GM19397 (cell line): ENCODE measurements at regions not wholly inside any gene's neighbourhood (a gene's known extent, or its start where the extent isn't known, plus 50 kb on each side); places are given as distances from the start of the nearest gene placed in this dataset.
A peak's percentile ranks its signal among the peaks of the same experiment; 100 is the strongest.
"Not testable (repeated sequence)": the region's sequence is repeated elsewhere in the genome, so short reads cannot be mapped to it uniquely, and the experiment has no call there.

Experiments used
- ATAC-seq: cut with Tn5 transposase; IDR thresholded peaks from one replicate; pipeline ENCODE4 v1.9.1; 2021; ENCODE audit warnings: mild to moderate bottlenecking, moderate library complexity; ENCODE audit not compliant: unreplicated experiment

DNA sequence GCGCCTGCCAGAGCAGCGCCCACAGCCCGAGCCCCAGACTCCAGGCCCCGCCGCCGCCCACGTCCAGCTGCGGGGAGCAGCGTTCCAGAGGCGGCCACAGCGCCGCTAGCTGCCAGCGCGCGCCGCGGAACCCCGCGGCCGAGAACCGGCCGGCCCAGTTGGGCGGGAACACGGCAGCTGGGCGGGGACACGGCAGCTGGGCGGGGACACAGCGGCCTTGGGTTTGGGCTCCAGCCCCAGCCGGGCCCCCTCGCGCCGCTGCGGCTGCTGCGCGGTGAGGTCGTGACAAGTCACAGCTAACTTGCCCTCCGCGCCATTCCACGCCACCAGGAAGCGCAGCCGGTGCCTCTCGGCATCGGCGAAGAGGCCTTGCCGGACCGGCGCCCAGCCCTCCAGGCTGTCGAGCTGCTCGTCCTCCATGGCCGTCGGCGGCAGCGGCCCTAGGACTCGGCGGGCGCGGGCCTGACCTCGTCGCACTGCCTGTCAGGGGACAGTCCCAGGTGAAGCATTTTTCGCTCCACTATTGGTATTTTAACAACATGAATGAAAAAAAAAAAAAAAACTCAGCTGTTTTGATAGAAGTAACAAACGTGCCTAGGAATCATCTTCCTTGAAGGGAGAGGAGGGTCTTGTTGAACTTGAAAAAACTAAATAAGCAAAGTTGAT is 56.6 kb upstream of the GOLGA8N start:
- peak; percentile 77 for ATAC-seq

- peak; percentile 47 for ATAC-seq
Observed at GRCh38 chr15:32536057-32536493, 57.2 kb upstream of the GOLGA8N start.

- ATAC-seq = not testable (repeated sequence)
Observed at GRCh38 chr15:32535150-32535898, 57.9 kb upstream of the GOLGA8N start.

GRCh38 chr15:32522900-32523299 is 67.5 kb upstream of the GOLGA8O start:
- not testable (repeated sequence) for ATAC-seq

GRCh38 chr15:32522421-32522820 is 67.0 kb upstream of the GOLGA8O start:
- ATAC-seq = not testable (repeated sequence)

GRCh38 chr15:32518976-32519375 is 63.5 kb upstream of the GOLGA8O start:
- ATAC-seq = not testable (repeated sequence)

- ATAC-seq = not testable (repeated sequence)
Observed at GRCh38 chr15:32518013-32518412, 62.6 kb upstream of the GOLGA8O start.

GRCh38 chr15:32516954-32517353 is 61.5 kb upstream of the GOLGA8O start:
- not testable (repeated sequence) for ATAC-seq

- not testable (repeated sequence) for ATAC-seq
Observed at GRCh38 chr15:32513378-32513777, 57.9 kb upstream of the GOLGA8O start.

DNA sequence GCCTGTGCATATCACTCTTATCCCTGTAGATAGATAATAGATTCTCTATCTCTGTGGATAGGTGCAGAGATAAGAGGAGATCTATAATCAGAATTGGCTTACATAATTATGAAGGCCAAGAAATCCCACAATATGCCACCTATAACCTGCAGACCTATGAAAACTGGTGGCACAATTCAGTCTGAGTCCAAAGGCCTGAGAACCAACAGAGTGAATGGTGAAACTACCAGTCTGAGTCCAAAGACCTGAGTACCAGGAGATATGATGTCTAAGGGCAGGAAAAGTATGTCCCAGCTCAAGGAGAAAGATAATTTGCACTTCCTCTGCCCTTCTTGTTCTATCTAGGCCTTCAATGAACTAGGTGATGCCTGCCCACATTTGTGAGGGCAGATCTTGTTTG is 54.6 kb upstream of the GOLGA8O start:
- not testable (repeated sequence) for ATAC-seq

DNA sequence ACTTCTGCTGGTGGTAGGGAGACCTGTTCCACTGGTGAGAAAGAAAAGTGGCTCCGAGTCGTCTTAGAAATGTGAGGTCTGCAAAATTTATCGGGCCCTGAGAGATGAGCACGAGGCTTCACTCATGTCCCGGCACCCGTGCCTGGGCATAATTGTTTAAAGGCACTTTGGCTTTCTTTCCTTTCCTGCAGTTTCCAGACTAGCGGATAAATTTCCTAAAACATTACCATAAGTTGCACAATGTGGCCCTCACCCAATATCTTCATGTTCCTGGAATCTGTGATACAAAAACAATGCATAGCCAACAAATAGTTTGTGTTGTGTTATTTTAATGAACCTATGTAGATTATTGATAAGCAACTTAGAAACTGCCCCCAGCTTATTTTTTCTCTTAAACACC is 52.6 kb upstream of the GOLGA8O start:
- not testable (repeated sequence) for ATAC-seq

GRCh38 chr15:32506787-32507186 is 51.4 kb upstream of the GOLGA8O start:
- ATAC-seq = not testable (repeated sequence)

GRCh38 chr15:32505633-32506032 is 50.2 kb upstream of the GOLGA8O start:
- not testable (repeated sequence) for ATAC-seq
